HEK293 (cell line): ENCODE measurements at regions not wholly inside any gene's neighbourhood (a gene's known extent, or its start where the extent isn't known, plus 50 kb on each side); places are given as distances from the start of the nearest gene placed in this dataset.

Experiments used
- GLI2 ChIP-seq: fragments of 450-650 bp; formaldehyde crosslinking; IDR thresholded peaks from 2 replicates; pipeline ENCODE4; 2017; ENCODE audit warnings: missing biosample characterization, missing genetic modification characterization, low read depth, borderline replicate concordance
- YY1 ChIP-seq: fragments of 450-650 bp; formaldehyde crosslinking; IDR thresholded peaks from 2 replicates; pipeline ENCODE4 v1.5.1; 2018; ENCODE audit warnings: missing biosample characterization, missing genetic modification characterization
- ZBTB7A ChIP-seq: fragments of 450-650 bp; formaldehyde crosslinking; IDR thresholded peaks from 2 replicates; pipeline ENCODE4 v1.5.1; 2016; ENCODE audit warnings: low read depth, missing biosample characterization, missing genetic modification characterization
- ZFP41 ChIP-seq: fragments of 450-650 bp; formaldehyde crosslinking; IDR thresholded peaks from 2 replicates; pipeline ENCODE4 v1.5.1; 2016; ENCODE audit warnings: missing biosample characterization, missing genetic modification characterization, borderline replicate concordance
- ZNF10 ChIP-seq: fragments of 450-650 bp; formaldehyde crosslinking; IDR thresholded peaks from 2 replicates; pipeline ENCODE4 v1.5.1; 2017; ENCODE audit warnings: missing biosample characterization, missing genetic modification characterization
- ZNF140 ChIP-seq: fragments of 450-650 bp; formaldehyde crosslinking; IDR thresholded peaks from 2 replicates; pipeline ENCODE4 v1.5.1; 2016; ENCODE audit warnings: missing biosample characterization, missing genetic modification characterization
- ZNF214 ChIP-seq: fragments of 450-650 bp; formaldehyde crosslinking; IDR thresholded peaks from 2 replicates; pipeline ENCODE4 v1.5.1; 2017; ENCODE audit warnings: missing biosample characterization, mild to moderate bottlenecking, missing genetic modification characterization, borderline replicate concordance
- ZNF274 ChIP-seq, 2 experiments: fragments of 200-500 bp in 1 of 2; fragments of 450-650 bp in 1 of 2; sonication (Bioruptor generic) in 1 of 2; formaldehyde crosslinking in 1 of 2; IDR thresholded peaks; 2 replicates each; pipeline versions ENCODE4 v1.5.1 to v1.6.1; 2014 to 2016; ENCODE audit warnings: borderline replicate concordance in 1 of 2, inconsistent platforms in 1 of 2, low read length in 1 of 2, missing biosample characterization in 1 of 2, missing genetic modification characterization in 1 of 2
- ZNF433 ChIP-seq: fragments of 450-650 bp; formaldehyde crosslinking; IDR thresholded peaks from 2 replicates; pipeline ENCODE4 v1.5.1; 2016; ENCODE audit warnings: missing biosample characterization, missing genetic modification characterization, low read depth
- ZNF585B ChIP-seq: fragments of 450-650 bp; formaldehyde crosslinking; IDR thresholded peaks from 2 replicates; pipeline ENCODE4 v1.5.1; 2016; ENCODE audit warnings: missing biosample characterization, missing genetic modification characterization
- ZNF626 ChIP-seq: fragments of 450-650 bp; sonication (Bioruptor Pico); formaldehyde crosslinking; IDR thresholded peaks from 2 replicates; pipeline ENCODE4 v1.5.1; 2018; ENCODE audit warnings: missing biosample characterization, missing genetic modification characterization, inconsistent platforms
- TF ChIP-seq, protein P1 (sequence below): fragments of 450-650 bp; formaldehyde crosslinking; IDR thresholded peaks from 2 replicates; pipeline ENCODE4 v1.5.1; 2016; ENCODE audit warnings: missing biosample characterization, missing genetic modification characterization
- TF ChIP-seq, protein P2 (sequence below): fragments of 450-650 bp; formaldehyde crosslinking; optimal IDR thresholded peaks from 2 replicates; pipeline ENCODE3; 2016; ENCODE audit warnings: missing biosample characterization, mild to moderate bottlenecking, missing genetic modification characterization

DNA sequence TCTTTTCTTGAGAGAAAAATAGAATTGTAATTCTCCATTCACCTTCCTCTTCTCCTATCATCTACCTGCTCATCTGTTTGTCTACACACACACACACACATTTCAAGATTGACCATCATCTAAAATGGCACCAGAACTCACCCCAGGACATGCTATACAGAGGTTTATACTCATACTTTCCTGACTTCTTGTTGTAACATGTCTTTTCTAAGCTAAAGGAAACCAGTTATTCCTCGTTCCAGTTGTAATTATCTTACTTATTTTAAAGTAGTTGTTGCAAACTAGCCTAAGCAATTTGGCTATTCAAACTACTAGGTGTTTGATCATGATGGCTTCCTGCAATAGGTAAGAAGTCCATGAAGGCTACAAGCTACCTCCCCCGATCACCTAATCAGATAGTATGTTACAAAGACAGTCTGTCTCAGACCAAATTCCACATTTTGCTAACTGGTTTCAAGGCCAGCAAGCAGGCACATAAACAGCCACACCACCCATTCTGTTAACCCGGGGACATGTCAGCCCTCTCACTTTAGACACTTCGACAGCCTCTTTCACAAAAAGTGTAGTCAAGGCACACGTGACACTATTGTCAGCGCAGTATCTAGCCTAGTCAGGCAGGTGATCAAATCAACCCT is 189.7 kb downstream of the SHQ1 start:
- TF ChIP-seq, protein P1, sequence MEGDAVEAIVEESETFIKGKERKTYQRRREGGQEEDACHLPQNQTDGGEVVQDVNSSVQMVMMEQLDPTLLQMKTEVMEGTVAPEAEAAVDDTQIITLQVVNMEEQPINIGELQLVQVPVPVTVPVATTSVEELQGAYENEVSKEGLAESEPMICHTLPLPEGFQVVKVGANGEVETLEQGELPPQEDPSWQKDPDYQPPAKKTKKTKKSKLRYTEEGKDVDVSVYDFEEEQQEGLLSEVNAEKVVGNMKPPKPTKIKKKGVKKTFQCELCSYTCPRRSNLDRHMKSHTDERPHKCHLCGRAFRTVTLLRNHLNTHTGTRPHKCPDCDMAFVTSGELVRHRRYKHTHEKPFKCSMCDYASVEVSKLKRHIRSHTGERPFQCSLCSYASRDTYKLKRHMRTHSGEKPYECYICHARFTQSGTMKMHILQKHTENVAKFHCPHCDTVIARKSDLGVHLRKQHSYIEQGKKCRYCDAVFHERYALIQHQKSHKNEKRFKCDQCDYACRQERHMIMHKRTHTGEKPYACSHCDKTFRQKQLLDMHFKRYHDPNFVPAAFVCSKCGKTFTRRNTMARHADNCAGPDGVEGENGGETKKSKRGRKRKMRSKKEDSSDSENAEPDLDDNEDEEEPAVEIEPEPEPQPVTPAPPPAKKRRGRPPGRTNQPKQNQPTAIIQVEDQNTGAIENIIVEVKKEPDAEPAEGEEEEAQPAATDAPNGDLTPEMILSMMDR (tag by site-specific recombination): no peak
- TF ChIP-seq ZNF140 (tag by site-specific recombination) (no peak), ZNF433 (no peak), ZNF626 (no peak), ZNF274 (IDR thresholded peaks at IDR 0.05; ENCODE audit: low read length) (no peak), ZNF274 (tag by site-specific recombination; IDR thresholded peaks at IDR 0.05; ENCODE audit: borderline replicate concordance) (no peak), ZFP41 (tag by site-specific recombination) (no peak), YY1 (tag by site-specific recombination) (no peak), GLI2 (tag by site-specific recombination) (no peak), ZNF10 (tag by site-specific recombination) (no peak), ZNF585B (tag by site-specific recombination) (no peak), ZBTB7A (tag by site-specific recombination) (no peak), ZNF214 (tag by site-specific recombination) (no peak)
- TF ChIP-seq, protein P2, sequence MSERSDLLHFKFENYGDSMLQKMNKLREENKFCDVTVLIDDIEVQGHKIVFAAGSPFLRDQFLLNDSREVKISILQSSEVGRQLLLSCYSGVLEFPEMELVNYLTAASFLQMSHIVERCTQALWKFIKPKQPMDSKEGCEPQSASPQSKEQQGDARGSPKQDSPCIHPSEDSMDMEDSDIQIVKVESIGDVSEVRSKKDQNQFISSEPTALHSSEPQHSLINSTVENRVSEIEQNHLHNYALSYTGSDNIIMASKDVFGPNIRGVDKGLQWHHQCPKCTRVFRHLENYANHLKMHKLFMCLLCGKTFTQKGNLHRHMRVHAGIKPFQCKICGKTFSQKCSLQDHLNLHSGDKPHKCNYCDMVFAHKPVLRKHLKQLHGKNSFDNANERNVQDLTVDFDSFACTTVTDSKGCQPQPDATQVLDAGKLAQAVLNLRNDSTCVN (tag by site-specific recombination): no peak
